Activated CD8-positive, alpha-beta T cell treated with anti-CD3 and anti-CD28 coated beads for 36 hours (primary cell): ENCODE measurements at regions not wholly inside any gene's neighbourhood (a gene's known extent, or its start where the extent isn't known, plus 50 kb on each side); places are given as distances from the start of the nearest gene placed in this dataset.
"Not testable (repeated sequence)": the region's sequence is repeated elsewhere in the genome, so short reads cannot be mapped to it uniquely, and the experiment has no call there.

Experiments used
- ATAC-seq: fragments of 200-7000 bp; cut with Tn5 transposase; one replicate; pipeline ENCODE4 v1.10.0; 2021; ENCODE audit warnings: mild to moderate bottlenecking, moderate library complexity
- CTCF ChIA-PET: fragments of 350-600 bp; sonication (Branson Sonifier 250); formaldehyde crosslinking; loops from one replicate; lab custom pipeline; 2021; ENCODE audit warnings: antibody characterized with exemption; lab: Charles Lee
- POLR2A ChIA-PET: fragments of 350-600 bp; sonication (Branson Sonifier 250); formaldehyde crosslinking; loops from one replicate; lab custom pipeline; 2021; ENCODE audit warnings: antibody characterized with exemption; lab: Charles Lee
- DNase-seq: peaks from one replicate; pipeline ENCODE4 v3.0.0-alpha.2; 2020
- H3K27ac Mint-ChIP-seq: one replicate; pipeline ENCODE4 v1.8.0; 2021; ENCODE audit warnings: mild to moderate bottlenecking, mixed read lengths
- H3K27me3 Mint-ChIP-seq: one replicate; pipeline ENCODE4 v1.8.0; 2021; ENCODE audit warnings: mixed read lengths
- H3K36me3 Mint-ChIP-seq: one replicate; pipeline ENCODE4 v1.8.0; 2021; ENCODE audit warnings: low read depth, mixed read lengths
- H3K4me1 Mint-ChIP-seq: one replicate; pipeline ENCODE4 v1.8.0; 2021; ENCODE audit warnings: low read depth, mixed read lengths
- H3K4me3 Mint-ChIP-seq: one replicate; pipeline ENCODE4 v1.8.0; 2021; ENCODE audit warnings: mild to moderate bottlenecking, moderate library complexity, mixed read lengths
- H3K9me3 Mint-ChIP-seq: one replicate; pipeline ENCODE4 v1.8.0; 2021; ENCODE audit warnings: mixed read lengths
- CTCF ChIP-seq: fragments of 200-600 bp; IDR thresholded peaks from one replicate; pipeline ENCODE4 v1.8.0; 2022; ENCODE audit warnings: antibody characterized with exemption, mild to moderate bottlenecking
- intact Hi-C: fragments of 100-400 bp; cut with micrococcal nuclease; formaldehyde crosslinking; loops from one replicate; pipeline ENCODE4 v1.10.0; 2022

GRCh38 chr4:147286846-147287587 lies 193.9 kb upstream of the EDNRA start:
- DNase-seq (no peak), ATAC-seq (no peak)
- CTCF ChIA-PET, result no interaction called here
- POLR2A ChIA-PET, result interaction anchor here (0.5 kb wide), 1 partner anchor 129 kb away, joined by 3 read pairs; no protein-coding TSS in a partner anchor
- intact Hi-C loops, result no loop called here
- Mint-ChIP-seq H3K27ac (no peak overlapping the region), H3K4me1 (no peaks in the 10 kb centered on the region), H3K9me3 (no peaks in the 10 kb centered on the region), H3K27me3 (no peaks in the 10 kb centered on the region), H3K4me3 (no peak overlapping the region), H3K36me3 (no peaks in the 10 kb centered on the region)
- TF ChIP-seq CTCF, result no peak

GRCh38 chr4:147287588-147287890 lies 193.4 kb upstream of the EDNRA start:
- ChIA-PET CTCF (no interaction called here), POLR2A (no interaction called here)
- intact Hi-C loops, result no loop called here
- Mint-ChIP-seq H3K4me1 (no peaks in the 10 kb centered on the region), H3K4me3 (no peak overlapping the region), H3K27me3 (no peaks in the 10 kb centered on the region), H3K27ac (no peak overlapping the region), H3K36me3 (no peaks in the 10 kb centered on the region), H3K9me3 (no peaks in the 10 kb centered on the region)
- no peak for TF ChIP-seq CTCF
- ATAC-seq (no peak), DNase-seq (no peak)

- ATAC-seq, result no peak
- Mint-ChIP-seq H3K36me3 (no peaks in the 10 kb centered on the region), H3K27ac (no peak overlapping the region), H3K4me1 (no peaks in the 10 kb centered on the region), H3K4me3 (no peak overlapping the region), H3K9me3 (no peaks in the 10 kb centered on the region), H3K27me3 (no peaks in the 10 kb centered on the region)
- POLR2A ChIA-PET, result no interaction called here
- no peak for DNase-seq
- intact Hi-C loops, result no loop called here
- CTCF ChIA-PET, result no interaction called here
- TF ChIP-seq CTCF, result no peak
Observed at GRCh38 chr4:147288512-147288911, 192.4 kb upstream of the EDNRA start.

- Mint-ChIP-seq H3K4me3 (no peak overlapping the region), H3K4me1 (no peaks in the 10 kb centered on the region), H3K27ac (no peak overlapping the region), H3K36me3 (no peaks in the 10 kb centered on the region), H3K27me3 (no peaks in the 10 kb centered on the region), H3K9me3 (no peaks in the 10 kb centered on the region)
- ATAC-seq (no peak), DNase-seq (no peak)
- ChIA-PET POLR2A (no interaction called here), CTCF (no interaction called here)
- intact Hi-C loops, result no loop called here
- TF ChIP-seq CTCF, result no peak
Observed at GRCh38 chr4:147289181-147289580, 191.7 kb upstream of the EDNRA start.

DNA sequence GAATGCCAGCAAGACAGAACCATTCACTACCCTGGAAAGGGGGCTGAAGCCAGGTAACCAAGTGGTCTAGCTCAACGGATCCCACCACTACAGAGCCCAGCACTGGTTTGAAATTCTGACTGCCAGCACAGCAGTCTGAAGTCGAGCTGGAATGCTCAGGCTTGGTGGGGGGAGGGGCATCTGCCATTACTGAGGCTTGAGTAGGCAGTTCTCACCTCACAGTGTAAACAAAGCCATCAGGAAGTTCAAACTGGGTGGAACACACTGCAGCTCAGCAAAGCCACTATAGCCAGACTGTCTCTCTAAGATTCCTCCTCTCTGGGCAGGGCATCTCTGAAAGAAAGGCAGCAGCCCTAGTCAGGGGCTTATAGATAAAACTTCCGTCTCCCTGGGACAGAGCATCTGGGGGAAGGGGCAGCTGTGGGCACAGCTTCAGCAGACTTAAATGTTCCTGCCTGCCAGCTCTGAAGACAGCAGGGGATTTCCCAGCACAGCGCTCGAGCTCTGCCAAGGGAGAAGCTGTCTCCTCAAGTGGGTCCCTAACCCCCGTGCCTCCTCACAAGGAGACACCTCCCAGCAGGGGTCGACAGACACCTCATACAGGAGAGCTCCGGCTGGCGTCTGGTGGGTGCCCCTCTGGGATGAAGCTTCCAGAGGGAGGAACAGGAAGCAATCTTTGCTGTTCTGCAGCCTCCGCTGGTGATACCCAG lies 188.1 kb upstream of the EDNRA start:
- intact Hi-C loops, H3K9me3 Mint-ChIP-seq, H3K27ac Mint-ChIP-seq, H3K27me3 Mint-ChIP-seq, DNase-seq, ATAC-seq, H3K4me3 Mint-ChIP-seq, H3K4me1 Mint-ChIP-seq, POLR2A ChIA-PET, H3K36me3 Mint-ChIP-seq: not testable (repeated sequence)
- CTCF ChIA-PET, result interaction anchor here (0.6 kb wide), 1 partner anchor 25 kb away, joined by 3 read pairs; no protein-coding TSS in a partner anchor

DNA sequence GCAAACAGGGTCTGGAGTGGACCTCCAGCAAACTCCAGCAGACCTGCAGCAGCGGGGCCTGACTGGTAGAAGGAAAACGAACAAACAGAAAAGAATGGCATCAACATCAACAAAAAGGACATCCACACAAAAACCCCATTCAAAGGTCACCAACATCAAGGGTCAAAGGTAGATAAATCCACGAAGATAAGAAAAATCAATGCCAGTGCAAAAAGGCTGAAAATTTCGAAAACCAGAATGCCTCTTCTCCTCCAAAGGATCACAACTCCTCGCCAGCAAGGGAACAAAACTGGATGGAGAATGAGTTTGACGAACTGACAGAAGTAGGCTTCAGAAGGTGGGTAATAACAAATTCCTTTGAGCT lies 187.6 kb upstream of the EDNRA start:
- H3K4me1 Mint-ChIP-seq, H3K36me3 Mint-ChIP-seq, H3K27ac Mint-ChIP-seq, H3K4me3 Mint-ChIP-seq, CTCF ChIA-PET, H3K27me3 Mint-ChIP-seq, H3K9me3 Mint-ChIP-seq, DNase-seq, ATAC-seq, intact Hi-C loops, POLR2A ChIA-PET: not testable (repeated sequence)
